Stimulated activated memory B cell treated with anti-CD40 and anti-IgM and Interleukin-4, amounts not matched to agents 10 μg/mL and 1 μg/mL and 100 μg/mL, for 72 hours (primary cell): ENCODE measurements at regions not wholly inside any gene's neighbourhood (a gene's known extent, or its start where the extent isn't known, plus 50 kb on each side); places are given as distances from the start of the nearest gene placed in this dataset.

Source experiments
- ATAC-seq: fragments of 150-1000 bp; cut with Tn5 transposase; 2 replicates; pipeline ENCODE4 v1.10.0; 2021
- H3K27ac Mint-ChIP-seq: one replicate; pipeline ENCODE4 v1.8.0; 2022; ENCODE audit warnings: mild to moderate bottlenecking, mixed read lengths
- H3K27me3 Mint-ChIP-seq: one replicate; pipeline ENCODE4 v1.8.0; 2022; ENCODE audit warnings: mixed read lengths
- H3K36me3 Mint-ChIP-seq: one replicate; pipeline ENCODE4 v1.8.0; 2022; ENCODE audit warnings: mixed read lengths
- H3K4me1 Mint-ChIP-seq: one replicate; pipeline ENCODE4 v1.8.0; 2022; ENCODE audit warnings: mixed read lengths
- H3K4me3 Mint-ChIP-seq: one replicate; pipeline ENCODE4 v1.8.0; 2022; ENCODE audit warnings: mild to moderate bottlenecking, moderate library complexity, mixed read lengths
- H3K9me3 Mint-ChIP-seq: one replicate; pipeline ENCODE4 v1.8.0; 2022; ENCODE audit warnings: mixed read lengths

GRCh38 chr16:16780588-16780987 lies 401.6 kb downstream of the NPIPA7 start:
- no peaks in the 10 kb centered on the region for H3K4me1 Mint-ChIP-seq
- ATAC-seq: no peak
- peaks cover 30% of the 10 kb centered on the region for H3K27me3 Mint-ChIP-seq
- no peak overlapping the region for H3K4me3 Mint-ChIP-seq
- H3K36me3 Mint-ChIP-seq: no peaks in the 10 kb centered on the region
- no peak overlapping the region for H3K27ac Mint-ChIP-seq
- H3K9me3 Mint-ChIP-seq: peaks cover 3% of the 10 kb centered on the region

- peaks cover 17% of the 10 kb centered on the region for H3K27me3 Mint-ChIP-seq
- H3K27ac Mint-ChIP-seq: no peak overlapping the region
- H3K9me3 Mint-ChIP-seq: no peaks in the 10 kb centered on the region
- no peak for ATAC-seq
- H3K4me1 Mint-ChIP-seq: no peaks in the 10 kb centered on the region
- no peaks in the 10 kb centered on the region for H3K36me3 Mint-ChIP-seq
- H3K4me3 Mint-ChIP-seq: no peak overlapping the region
Measured at GRCh38 chr16:16782153-16782552, 403.2 kb downstream of the NPIPA7 start.

DNA sequence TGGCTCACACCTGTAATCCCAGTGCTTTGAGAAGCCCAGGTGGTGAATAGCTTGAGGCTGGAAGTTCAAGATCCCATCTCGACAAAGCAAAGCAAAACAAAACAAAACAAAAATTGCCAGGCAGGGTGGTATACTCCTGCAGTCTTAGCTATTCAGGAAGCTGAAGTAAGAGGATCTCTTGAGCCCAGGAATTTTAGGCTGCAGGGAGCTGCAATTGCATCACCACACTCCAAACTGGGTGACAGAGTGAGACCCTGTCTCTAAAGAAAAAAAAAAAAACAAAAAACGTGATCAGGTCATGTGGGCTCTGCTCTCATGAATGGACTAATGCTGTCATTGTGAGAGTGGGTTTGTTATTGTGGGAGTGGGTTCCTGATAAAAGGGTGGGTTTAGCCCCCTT lies 409.1 kb downstream of the NPIPA7 start:
- Mint-ChIP-seq H3K4me1 (no peaks in the 10 kb centered on the region), H3K27ac (no peak overlapping the region), H3K27me3 (peaks cover 7% of the 10 kb centered on the region), H3K4me3 (no peak overlapping the region), H3K36me3 (no peaks in the 10 kb centered on the region), H3K9me3 (peaks cover 2% of the 10 kb centered on the region)
- ATAC-seq: no peak

GRCh38 chr16:16790597-16790996 lies 411.7 kb downstream of the NPIPA7 start:
- Mint-ChIP-seq H3K4me1 (no peaks in the 10 kb centered on the region), H3K4me3 (no peak overlapping the region), H3K9me3 (peaks cover 2% of the 10 kb centered on the region), H3K27me3 (peaks cover 13% of the 10 kb centered on the region), H3K36me3 (no peaks in the 10 kb centered on the region), H3K27ac (no peak overlapping the region)
- ATAC-seq: no peak

GRCh38 chr16:16791051-16791450 lies 412.1 kb downstream of the NPIPA7 start:
- Mint-ChIP-seq H3K36me3 (no peaks in the 10 kb centered on the region), H3K9me3 (peaks cover 2% of the 10 kb centered on the region), H3K4me1 (no peaks in the 10 kb centered on the region), H3K27me3 (peaks cover 18% of the 10 kb centered on the region), H3K27ac (no peak overlapping the region), H3K4me3 (no peak overlapping the region)
- no peak for ATAC-seq

- ATAC-seq: no peak
- no peak overlapping the region for H3K4me3 Mint-ChIP-seq
- no peaks in the 10 kb centered on the region for H3K36me3 Mint-ChIP-seq
- H3K9me3 Mint-ChIP-seq: no peaks in the 10 kb centered on the region
- H3K4me1 Mint-ChIP-seq: no peaks in the 10 kb centered on the region
- peaks cover 19% of the 10 kb centered on the region for H3K27me3 Mint-ChIP-seq
- no peak overlapping the region for H3K27ac Mint-ChIP-seq
Measured at GRCh38 chr16:16797239-16797638, 418.3 kb downstream of the NPIPA7 start.

GRCh38 chr16:16798504-16798903 lies 419.6 kb downstream of the NPIPA7 start:
- peaks cover 25% of the 10 kb centered on the region for H3K27me3 Mint-ChIP-seq
- no peak overlapping the region for H3K4me3 Mint-ChIP-seq
- H3K9me3 Mint-ChIP-seq: peaks cover under 1% of the 10 kb centered on the region
- H3K36me3 Mint-ChIP-seq: no peaks in the 10 kb centered on the region
- no peak for ATAC-seq
- no peak overlapping the region for H3K27ac Mint-ChIP-seq
- no peaks in the 10 kb centered on the region for H3K4me1 Mint-ChIP-seq

DNA sequence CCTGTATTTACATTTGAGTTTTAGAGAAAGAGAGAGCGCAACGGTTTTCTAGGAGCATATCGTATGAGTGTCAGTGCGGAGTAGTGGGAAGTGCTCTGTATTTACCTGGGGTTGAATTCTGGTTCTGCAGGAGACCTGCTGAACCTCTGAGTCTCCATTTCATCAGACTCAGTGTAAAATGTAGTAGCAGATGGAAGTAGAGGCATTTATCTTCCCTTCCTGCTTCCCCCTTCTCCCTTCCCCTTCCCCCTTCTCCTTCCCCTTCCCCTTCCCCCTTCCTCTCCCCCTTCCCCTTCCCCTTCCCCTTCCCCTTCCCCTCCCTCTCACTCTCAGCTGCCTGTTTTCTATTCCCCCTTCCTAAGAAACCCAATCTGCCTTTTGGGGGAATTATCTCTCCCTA lies 426.9 kb downstream of the NPIPA7 start:
- Mint-ChIP-seq H3K9me3 (peaks cover 3% of the 10 kb centered on the region), H3K27ac (no peak overlapping the region), H3K4me3 (no peak overlapping the region), H3K4me1 (no peaks in the 10 kb centered on the region), H3K36me3 (no peaks in the 10 kb centered on the region), H3K27me3 (peaks cover 22% of the 10 kb centered on the region)
- no peak for ATAC-seq

DNA sequence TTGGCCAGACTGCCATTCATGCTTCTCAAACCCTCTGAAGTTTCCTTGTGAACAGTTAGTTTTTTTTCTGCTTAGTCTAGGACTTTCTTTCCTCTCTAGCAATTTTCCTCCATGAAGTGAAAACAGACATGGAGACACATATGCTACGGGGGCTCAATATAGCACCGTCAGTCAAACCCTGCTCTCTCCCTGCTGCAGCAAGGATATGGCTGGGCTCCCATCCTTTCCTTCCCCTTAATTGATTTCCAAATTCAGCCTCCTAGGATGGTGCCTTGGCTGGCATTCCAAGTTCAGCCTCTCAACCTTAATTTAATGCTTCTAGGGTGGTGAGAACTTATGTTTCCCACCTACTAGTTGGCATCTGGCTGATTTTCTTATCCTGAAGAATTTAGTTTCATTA lies 436.7 kb downstream of the NPIPA7 start:
- H3K4me3 Mint-ChIP-seq: no peak overlapping the region
- ATAC-seq: no peak
- no peaks in the 10 kb centered on the region for H3K36me3 Mint-ChIP-seq
- no peaks in the 10 kb centered on the region for H3K4me1 Mint-ChIP-seq
- peaks cover 3% of the 10 kb centered on the region for H3K9me3 Mint-ChIP-seq
- H3K27me3 Mint-ChIP-seq: peaks cover 16% of the 10 kb centered on the region
- no peak overlapping the region for H3K27ac Mint-ChIP-seq

GRCh38 chr16:16817196-16817595 lies 438.3 kb downstream of the NPIPA7 start:
- Mint-ChIP-seq H3K4me3 (no peak overlapping the region), H3K36me3 (no peaks in the 10 kb centered on the region), H3K27me3 (peaks cover 4% of the 10 kb centered on the region), H3K27ac (no peak overlapping the region), H3K9me3 (peaks cover 9% of the 10 kb centered on the region), H3K4me1 (no peaks in the 10 kb centered on the region)
- ATAC-seq: no peak

DNA sequence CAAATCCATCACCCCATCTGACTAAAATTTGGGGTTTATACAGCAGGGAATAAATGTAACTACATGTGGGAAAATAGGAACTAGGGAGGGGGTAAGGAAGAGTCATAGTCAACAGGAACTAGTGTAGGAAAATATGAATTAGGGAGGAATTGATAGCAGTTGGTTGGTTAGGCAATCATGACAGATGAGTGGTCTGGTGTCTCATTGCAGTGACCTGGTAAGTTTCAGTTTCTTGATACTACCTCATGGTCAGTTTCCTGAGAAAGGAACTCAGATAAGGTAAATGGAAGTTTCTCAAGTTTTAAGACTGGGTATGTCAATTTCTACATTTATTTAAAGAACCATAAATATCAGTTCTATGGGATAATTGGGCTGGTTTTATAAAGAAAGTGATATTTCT lies 442.3 kb downstream of the NPIPA7 start:
- Mint-ChIP-seq H3K36me3 (no peaks in the 10 kb centered on the region), H3K27me3 (no peaks in the 10 kb centered on the region), H3K4me1 (no peaks in the 10 kb centered on the region), H3K4me3 (no peak overlapping the region), H3K9me3 (peaks cover 9% of the 10 kb centered on the region), H3K27ac (no peak overlapping the region)
- no peak for ATAC-seq

DNA sequence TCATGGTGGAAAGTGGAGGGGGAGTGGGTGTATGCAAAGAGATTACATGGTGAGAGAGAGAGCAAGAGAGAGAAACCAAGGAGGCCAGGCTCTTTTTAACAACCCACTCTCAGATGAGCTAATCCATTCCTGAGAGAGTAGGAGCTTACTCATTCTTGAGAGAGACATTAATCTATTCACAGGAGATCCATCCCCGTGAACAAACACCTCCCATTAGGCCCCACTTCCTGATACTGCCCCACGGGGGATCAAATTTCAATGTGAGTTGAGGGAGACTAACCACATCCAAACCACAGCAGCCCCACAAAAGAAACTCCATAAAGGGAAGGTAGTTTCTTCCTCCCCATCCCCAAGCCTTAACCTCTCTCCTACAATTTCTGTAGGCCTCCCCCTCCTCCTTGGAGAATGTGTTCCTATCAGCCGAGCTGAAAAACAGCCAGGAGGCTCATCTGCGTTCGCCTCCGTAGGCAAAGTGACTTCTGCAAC lies 450.0 kb downstream of the NPIPA7 start:
- H3K4me1 Mint-ChIP-seq: no peaks in the 10 kb centered on the region
- no peaks in the 10 kb centered on the region for H3K36me3 Mint-ChIP-seq
- no peak overlapping the region for H3K4me3 Mint-ChIP-seq
- H3K27me3 Mint-ChIP-seq: peaks cover 42% of the 10 kb centered on the region
- no peaks in the 10 kb centered on the region for H3K9me3 Mint-ChIP-seq
- H3K27ac Mint-ChIP-seq: no peak overlapping the region
- no peak for ATAC-seq

DNA sequence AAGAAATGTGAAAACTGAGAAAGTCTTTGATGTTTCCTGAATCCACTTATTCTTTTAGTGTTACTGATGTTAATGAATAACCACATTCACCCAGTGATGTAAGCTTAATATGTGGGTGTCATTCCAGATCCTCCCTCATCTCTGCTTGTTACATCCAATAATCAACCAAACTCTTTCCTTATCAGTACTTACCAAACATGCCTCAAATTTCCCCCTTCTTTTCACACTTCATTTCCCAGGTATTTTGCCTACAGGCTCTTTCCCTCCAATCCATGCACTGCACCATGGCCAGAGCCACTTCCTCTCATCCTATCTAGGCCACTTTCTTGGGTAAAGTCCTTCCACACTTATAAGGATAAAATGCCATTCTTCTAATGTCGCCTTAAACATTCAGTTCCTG lies 451.5 kb downstream of the NPIPA7 start:
- Mint-ChIP-seq H3K4me3 (no peak overlapping the region), H3K4me1 (no peaks in the 10 kb centered on the region), H3K27me3 (peaks cover 42% of the 10 kb centered on the region), H3K27ac (no peak overlapping the region), H3K9me3 (no peaks in the 10 kb centered on the region), H3K36me3 (no peaks in the 10 kb centered on the region)
- ATAC-seq: no peak

- H3K4me1 Mint-ChIP-seq: no peaks in the 10 kb centered on the region
- H3K27me3 Mint-ChIP-seq: peaks cover 42% of the 10 kb centered on the region
- ATAC-seq: no peak
- no peak overlapping the region for H3K27ac Mint-ChIP-seq
- H3K4me3 Mint-ChIP-seq: no peak overlapping the region
- H3K9me3 Mint-ChIP-seq: no peaks in the 10 kb centered on the region
- H3K36me3 Mint-ChIP-seq: no peaks in the 10 kb centered on the region
Measured at GRCh38 chr16:16830973-16831372, 452.0 kb downstream of the NPIPA7 start.

GRCh38 chr16:16833165-16833564 lies 454.2 kb downstream of the NPIPA7 start:
- no peaks in the 10 kb centered on the region for H3K4me1 Mint-ChIP-seq
- H3K27me3 Mint-ChIP-seq: peaks cover 42% of the 10 kb centered on the region
- no peak overlapping the region for H3K27ac Mint-ChIP-seq
- H3K9me3 Mint-ChIP-seq: no peaks in the 10 kb centered on the region
- H3K36me3 Mint-ChIP-seq: no peaks in the 10 kb centered on the region
- ATAC-seq: no peak
- H3K4me3 Mint-ChIP-seq: no peak overlapping the region

- H3K4me1 Mint-ChIP-seq: no peaks in the 10 kb centered on the region
- H3K27me3 Mint-ChIP-seq: peaks cover 48% of the 10 kb centered on the region
- H3K4me3 Mint-ChIP-seq: no peak overlapping the region
- H3K9me3 Mint-ChIP-seq: no peaks in the 10 kb centered on the region
- ATAC-seq: no peak
- H3K36me3 Mint-ChIP-seq: no peaks in the 10 kb centered on the region
- H3K27ac Mint-ChIP-seq: no peak overlapping the region
Measured at GRCh38 chr16:16850274-16850673, 471.3 kb downstream of the NPIPA7 start.

GRCh38 chr16:16857012-16857411 lies 478.1 kb downstream of the NPIPA7 start:
- H3K27me3 Mint-ChIP-seq: peaks cover 37% of the 10 kb centered on the region
- no peaks in the 10 kb centered on the region for H3K4me1 Mint-ChIP-seq
- no peak overlapping the region for H3K4me3 Mint-ChIP-seq
- H3K36me3 Mint-ChIP-seq: no peaks in the 10 kb centered on the region
- H3K27ac Mint-ChIP-seq: no peak overlapping the region
- ATAC-seq: no peak
- no peaks in the 10 kb centered on the region for H3K9me3 Mint-ChIP-seq
